GM10266 (cell line): ENCODE measurements at regions not wholly inside any gene's neighbourhood (a gene's known extent, or its start where the extent isn't known, plus 50 kb on each side); places are given as distances from the start of the nearest gene placed in this dataset.

Experiments
- DNase-seq: peaks from one replicate; pipeline ENCODE4 v3.0.0; 2012; ENCODE audit errors: extremely low spot score
- TF ChIP-seq, protein P1 (sequence below): IDR thresholded peaks from 2 replicates; pipeline ENCODE4 v1.5.1; 2012; ENCODE audit warnings: mild to moderate bottlenecking, low read depth; ENCODE audit not compliant: control insufficient read depth, insufficient read depth; ENCODE audit errors: missing control alignments

DNA sequence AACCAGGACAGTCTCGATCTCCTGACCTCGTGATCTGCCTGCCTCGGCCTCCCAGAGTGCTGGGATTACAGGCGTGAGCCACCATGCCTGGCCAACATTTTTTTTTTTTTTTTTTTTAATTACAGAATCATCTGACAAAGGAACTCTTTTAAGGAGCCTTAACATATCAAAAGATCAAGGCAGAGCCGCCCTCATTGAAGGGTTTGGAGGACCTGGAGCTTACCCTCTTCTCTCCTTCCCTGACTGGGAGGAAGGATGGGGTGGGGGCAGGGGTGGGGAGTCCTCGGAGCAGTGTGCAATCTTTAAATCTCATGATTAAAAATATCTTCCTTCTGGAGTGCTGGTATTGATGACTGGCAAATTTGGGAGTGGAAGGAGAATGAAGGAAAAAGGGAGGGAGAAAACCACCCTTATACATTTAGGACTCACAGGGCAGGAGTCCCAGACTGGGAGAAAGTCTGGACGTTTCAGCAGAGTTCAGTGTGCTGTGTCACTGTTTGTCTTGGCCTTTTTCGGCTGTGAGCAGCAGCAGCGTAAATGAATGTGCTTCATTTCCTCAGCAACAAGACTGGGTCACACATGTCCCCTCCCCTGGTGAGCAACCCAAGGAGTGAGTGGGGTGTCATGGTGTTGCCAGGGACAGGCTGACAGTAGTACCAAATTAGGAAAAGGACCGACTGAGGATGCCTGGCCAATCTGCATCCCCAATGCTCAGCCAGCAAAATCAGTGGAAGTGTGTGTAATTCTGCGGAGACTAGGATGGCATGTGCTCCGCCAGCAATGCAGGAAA is 115.3 kb upstream of the BNC2 start:
- TF ChIP-seq, protein P1, sequence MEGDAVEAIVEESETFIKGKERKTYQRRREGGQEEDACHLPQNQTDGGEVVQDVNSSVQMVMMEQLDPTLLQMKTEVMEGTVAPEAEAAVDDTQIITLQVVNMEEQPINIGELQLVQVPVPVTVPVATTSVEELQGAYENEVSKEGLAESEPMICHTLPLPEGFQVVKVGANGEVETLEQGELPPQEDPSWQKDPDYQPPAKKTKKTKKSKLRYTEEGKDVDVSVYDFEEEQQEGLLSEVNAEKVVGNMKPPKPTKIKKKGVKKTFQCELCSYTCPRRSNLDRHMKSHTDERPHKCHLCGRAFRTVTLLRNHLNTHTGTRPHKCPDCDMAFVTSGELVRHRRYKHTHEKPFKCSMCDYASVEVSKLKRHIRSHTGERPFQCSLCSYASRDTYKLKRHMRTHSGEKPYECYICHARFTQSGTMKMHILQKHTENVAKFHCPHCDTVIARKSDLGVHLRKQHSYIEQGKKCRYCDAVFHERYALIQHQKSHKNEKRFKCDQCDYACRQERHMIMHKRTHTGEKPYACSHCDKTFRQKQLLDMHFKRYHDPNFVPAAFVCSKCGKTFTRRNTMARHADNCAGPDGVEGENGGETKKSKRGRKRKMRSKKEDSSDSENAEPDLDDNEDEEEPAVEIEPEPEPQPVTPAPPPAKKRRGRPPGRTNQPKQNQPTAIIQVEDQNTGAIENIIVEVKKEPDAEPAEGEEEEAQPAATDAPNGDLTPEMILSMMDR, result no peak
- no peak for DNase-seq

DNA sequence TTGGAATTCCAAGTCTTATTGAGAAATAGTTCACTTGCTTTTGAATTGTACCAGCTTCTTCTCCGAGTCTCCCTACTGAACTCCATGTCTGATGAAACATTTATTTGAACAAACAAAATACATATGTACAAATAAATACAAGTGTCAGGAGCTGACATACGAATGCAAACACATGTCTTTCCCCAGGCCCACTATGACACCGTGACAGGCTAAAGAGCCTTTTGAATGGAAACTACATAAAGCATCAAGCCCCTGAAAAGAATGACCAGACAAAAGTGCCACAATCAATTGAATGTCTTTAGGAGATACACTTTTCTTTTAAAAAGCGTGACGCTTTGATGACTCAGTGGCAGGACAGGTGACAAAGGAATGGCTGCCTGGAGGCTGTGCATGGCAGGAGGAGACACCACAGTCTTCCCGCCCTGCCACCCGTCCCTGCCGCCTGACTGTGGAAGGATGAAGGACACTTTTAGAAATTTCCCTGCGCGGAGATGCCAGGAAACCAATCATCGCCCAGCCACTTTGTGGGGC is 112.4 kb upstream of the BNC2 start:
- TF ChIP-seq, protein P1, result no peak
- no peak for DNase-seq

DNA sequence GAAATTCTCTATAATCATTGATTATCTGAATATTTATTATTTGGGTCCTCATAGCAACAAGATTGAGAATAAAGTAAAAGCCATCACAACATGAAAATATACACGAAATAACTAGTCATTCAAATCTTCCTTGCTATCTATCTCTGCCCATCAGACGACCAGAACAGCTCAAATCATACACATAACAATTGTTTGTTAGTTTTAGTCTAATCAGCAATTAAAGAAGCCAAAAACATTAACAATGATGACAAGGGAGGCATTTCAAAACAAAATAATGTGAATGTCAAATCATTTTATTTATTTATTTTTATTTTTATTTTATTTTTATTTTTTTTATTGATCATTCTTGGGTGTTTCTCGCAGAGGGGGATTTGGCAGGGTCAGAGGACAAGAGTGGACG is 106.0 kb upstream of the BNC2 start:
- TF ChIP-seq, protein P1, result no peak
- DNase-seq, result no peak

DNA sequence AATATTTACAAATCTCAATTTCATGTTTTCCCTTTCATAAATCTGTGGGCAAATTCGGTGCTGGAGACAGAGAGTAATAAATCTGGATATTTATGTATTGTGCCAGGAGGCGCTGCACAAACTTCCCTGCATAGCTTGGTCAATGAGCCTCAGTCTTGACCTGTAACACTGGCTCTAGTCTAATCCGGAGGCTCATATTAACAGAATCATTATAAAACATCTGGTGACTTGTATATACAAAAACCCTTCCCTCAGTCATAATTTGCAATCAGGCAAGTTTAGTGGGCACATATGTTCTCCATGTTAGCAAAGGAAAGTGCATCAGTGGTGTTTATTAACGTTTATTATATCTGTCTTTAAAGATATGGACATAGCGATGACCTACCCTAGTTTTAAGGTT is 104.0 kb upstream of the BNC2 start:
- DNase-seq, result no peak
- TF ChIP-seq, protein P1, result no peak

DNA sequence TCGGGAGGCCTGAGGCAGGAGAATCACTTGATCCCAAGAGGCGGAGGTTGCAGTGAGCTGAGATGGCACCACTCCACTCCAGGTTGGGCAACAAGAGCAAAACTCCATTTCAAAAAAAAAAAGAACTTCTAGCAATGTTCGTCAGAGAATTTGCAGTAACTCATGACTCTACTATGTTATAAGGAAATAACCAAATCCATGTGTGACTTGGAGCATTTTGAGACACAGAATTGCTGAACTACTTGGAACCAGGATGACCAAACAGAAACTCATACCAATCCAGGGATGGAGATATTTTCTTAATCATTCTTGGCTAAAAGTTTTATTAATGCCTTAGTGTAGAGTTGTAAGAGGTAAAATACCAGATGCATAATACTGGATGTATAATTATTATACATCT is 99.9 kb upstream of the BNC2 start:
- DNase-seq, result no peak
- TF ChIP-seq, protein P1, result no peak

DNA sequence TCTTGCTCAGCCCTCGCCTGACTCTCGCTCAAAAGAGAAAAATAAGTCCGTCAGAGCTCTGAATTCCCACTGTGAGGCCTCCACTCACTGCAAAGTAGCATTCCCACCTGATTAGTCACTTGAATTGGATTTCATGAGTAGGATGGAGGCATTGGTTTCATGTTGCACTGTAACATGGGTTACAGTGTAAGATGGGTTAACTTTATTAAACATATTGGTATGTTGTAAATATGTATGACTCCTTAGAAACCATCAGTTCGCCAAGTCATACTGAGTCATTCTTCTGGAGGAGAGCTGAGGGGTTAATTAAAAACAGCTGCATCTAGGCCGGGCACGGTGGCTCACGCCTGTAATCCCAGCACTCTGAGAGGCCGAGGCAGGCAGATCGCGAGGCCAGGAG is 93.8 kb upstream of the BNC2 start:
- TF ChIP-seq, protein P1, result no peak
- no peak for DNase-seq

DNA sequence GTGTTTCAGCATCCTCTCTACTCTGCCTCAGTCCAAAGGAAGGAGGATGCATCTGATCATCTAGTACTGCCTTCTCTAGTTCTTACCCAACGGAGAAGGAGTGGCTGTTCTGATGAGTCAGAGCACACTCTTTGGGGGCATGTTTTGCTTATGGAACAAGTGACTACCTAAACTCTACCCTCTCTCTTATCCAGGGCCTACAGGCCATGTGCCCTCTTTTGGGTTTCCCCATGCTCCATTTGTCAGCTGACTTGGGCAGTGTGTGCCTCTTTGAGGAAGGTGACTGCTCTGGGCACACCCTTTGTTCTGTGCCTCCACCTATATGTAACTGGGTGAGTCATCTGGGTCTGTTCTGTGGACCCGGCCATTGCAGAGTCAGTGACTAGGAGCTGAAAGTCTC is 89.6 kb upstream of the BNC2 start:
- TF ChIP-seq, protein P1, result no peak
- DNase-seq, result no peak
